K562 (cell line): ENCODE measurements at regions not wholly inside any gene's neighbourhood (a gene's known extent, or its start where the extent isn't known, plus 50 kb on each side); places are given as distances from the start of the nearest gene placed in this dataset.

Experiments used
- ARID4B ChIP-seq: sonication (generic); formaldehyde crosslinking; IDR thresholded peaks from 2 replicates; pipeline ENCODE4 v1.8.0; 2022; ENCODE audit warnings: mild to moderate bottlenecking, missing genetic modification reagents
- BRD4 ChIP-seq: fragments of 200-600 bp; sonication (generic); IDR thresholded peaks from 2 replicates; pipeline ENCODE4 v1.6.1; 2017; ENCODE audit warnings: inconsistent platforms
- CAMTA2 ChIP-seq: fragments of 250-450 bp; sonication (Bioruptor Pico); conservative IDR thresholded peaks from 2 replicates; pipeline ENCODE4 v1.5.1; 2022
- CC2D1A ChIP-seq: fragments of 450-650 bp; IDR thresholded peaks from 2 replicates; pipeline ENCODE4 v1.6.1; 2017; ENCODE audit warnings: mild to moderate bottlenecking
- ELK1 ChIP-seq: sonication (generic); formaldehyde crosslinking; IDR thresholded peaks from 2 replicates; pipeline ENCODE4 v1.8.1; 2022; ENCODE audit warnings: missing genetic modification reagents
- HDAC2 ChIP-seq: fragments of 450-650 bp; IDR thresholded peaks from 2 replicates; pipeline ENCODE4 v1.6.1; 2016; ENCODE audit warnings: mild to moderate bottlenecking
- HDAC6 ChIP-seq: IDR thresholded peaks from 2 replicates; pipeline ENCODE4 v1.6.1; 2012; ENCODE audit warnings: low read depth, mild to moderate bottlenecking, control low read depth, inconsistent platforms, low read length, moderate library complexity
- HEY1 ChIP-seq: fragments of 250-450 bp; sonication (Bioruptor Pico); IDR thresholded peaks from 2 replicates; pipeline ENCODE4 v1.5.0; 2020; ENCODE audit warnings: mild to moderate bottlenecking, moderate library complexity, borderline replicate concordance
- NCOR1 ChIP-seq: fragments of 450-650 bp; IDR thresholded peaks from 2 replicates; pipeline ENCODE4 v1.6.1; 2016; ENCODE audit warnings: mild to moderate bottlenecking, moderate library complexity
- SPI1 ChIP-seq: IDR thresholded peaks from 2 replicates; pipeline ENCODE4 v1.6.1; 2011; ENCODE audit warnings: low read depth, low read length, control low read depth, borderline replicate concordance
- ZBTB17 ChIP-seq: fragments of 450-650 bp; formaldehyde crosslinking; IDR thresholded peaks from 2 replicates; pipeline ENCODE4 v1.4.0; 2020; ENCODE audit warnings: mild to moderate bottlenecking
- ZKSCAN8 ChIP-seq: fragments of 200-800 bp; sonication (Bioruptor generic); IDR thresholded peaks from 2 replicates; pipeline ENCODE4 v1.6.1; 2016; ENCODE audit warnings: missing genetic modification characterization, missing compliant biosample characterization
- ZNF316 ChIP-seq: fragments of 450-650 bp; IDR thresholded peaks from 2 replicates; pipeline ENCODE4 v1.6.1; 2016
- TF ChIP-seq, protein P1 (sequence below): sonication (generic); formaldehyde crosslinking; IDR thresholded peaks from 2 replicates; pipeline ENCODE4 v1.8.1; 2023; ENCODE audit warnings: mild to moderate bottlenecking, missing genetic modification reagents, moderate library complexity
- TF ChIP-seq, protein P2 (sequence below): sonication (generic); formaldehyde crosslinking; IDR thresholded peaks from 2 replicates; pipeline ENCODE4 v1.8.1; 2023; ENCODE audit warnings: mild to moderate bottlenecking, missing genetic modification reagents
- TF ChIP-seq, protein P3 (sequence below): sonication (generic); formaldehyde crosslinking; IDR thresholded peaks from 2 replicates; pipeline ENCODE4 v1.4.0; 2020; ENCODE audit warnings: mild to moderate bottlenecking, missing genetic modification reagents

DNA sequence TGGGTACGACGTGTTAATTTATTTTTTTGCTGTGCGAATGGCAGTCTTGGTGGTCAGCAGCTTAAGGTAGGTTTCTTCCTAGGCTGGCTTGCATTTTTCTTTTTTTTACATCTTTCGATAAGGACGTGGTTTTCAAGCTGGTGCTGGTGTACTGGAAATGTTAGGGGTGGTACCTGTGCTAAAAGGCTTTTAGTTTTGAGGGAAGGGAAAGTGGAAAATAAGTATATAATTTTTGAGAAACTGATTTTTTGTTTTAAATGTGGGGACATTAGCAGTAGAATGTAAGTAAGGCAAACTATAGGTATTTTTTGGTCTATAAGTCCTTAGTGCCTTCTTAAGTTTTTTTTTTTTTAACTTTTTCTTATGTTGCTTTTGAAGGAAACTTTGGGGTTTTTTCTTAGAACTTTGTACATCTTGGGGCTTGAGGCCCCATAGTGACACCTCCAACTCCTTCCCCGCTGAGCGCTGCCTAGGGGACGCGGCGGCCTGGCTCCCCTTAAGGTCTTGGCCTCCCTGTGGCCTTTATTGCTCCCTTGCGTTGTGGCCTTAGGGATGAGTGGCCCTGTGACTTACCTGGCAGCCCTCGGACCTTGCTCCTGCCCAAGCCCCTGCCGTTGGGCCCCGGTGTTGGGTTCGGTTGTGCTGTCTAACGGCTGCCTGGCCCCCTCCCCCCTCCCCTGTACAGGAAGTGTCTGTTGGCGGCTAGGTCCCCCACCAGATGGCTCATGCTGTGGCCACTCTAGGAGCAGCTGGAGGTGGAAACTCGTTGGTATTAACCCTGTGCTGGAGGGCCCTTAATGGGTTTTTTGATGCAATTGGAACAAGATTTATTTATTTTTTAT is 88.0 kb upstream of the RPRML start (continued):
- TF ChIP-seq HDAC6 = no peak
- no peak for TF ChIP-seq ZNF316
- TF ChIP-seq ZBTB17 (CRISPR knock-in tag) = peak; percentile 84; the same call in 1 of the 2 replicates
- TF ChIP-seq HEY1 = no peak
- TF ChIP-seq, protein P1, sequence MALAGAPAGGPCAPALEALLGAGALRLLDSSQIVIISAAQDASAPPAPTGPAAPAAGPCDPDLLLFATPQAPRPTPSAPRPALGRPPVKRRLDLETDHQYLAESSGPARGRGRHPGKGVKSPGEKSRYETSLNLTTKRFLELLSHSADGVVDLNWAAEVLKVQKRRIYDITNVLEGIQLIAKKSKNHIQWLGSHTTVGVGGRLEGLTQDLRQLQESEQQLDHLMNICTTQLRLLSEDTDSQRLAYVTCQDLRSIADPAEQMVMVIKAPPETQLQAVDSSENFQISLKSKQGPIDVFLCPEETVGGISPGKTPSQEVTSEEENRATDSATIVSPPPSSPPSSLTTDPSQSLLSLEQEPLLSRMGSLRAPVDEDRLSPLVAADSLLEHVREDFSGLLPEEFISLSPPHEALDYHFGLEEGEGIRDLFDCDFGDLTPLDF (CRISPR knock-in tag) = no peak
- peak; percentile 72 for TF ChIP-seq ARID4B (CRISPR knock-in tag)
- peak; percentile 89 for TF ChIP-seq CC2D1A
- no peak for TF ChIP-seq ZKSCAN8 (CRISPR knock-in tag)
- TF ChIP-seq HDAC2 = peak; percentile 71; the same call in 1 of the 2 replicates
- TF ChIP-seq, protein P2, sequence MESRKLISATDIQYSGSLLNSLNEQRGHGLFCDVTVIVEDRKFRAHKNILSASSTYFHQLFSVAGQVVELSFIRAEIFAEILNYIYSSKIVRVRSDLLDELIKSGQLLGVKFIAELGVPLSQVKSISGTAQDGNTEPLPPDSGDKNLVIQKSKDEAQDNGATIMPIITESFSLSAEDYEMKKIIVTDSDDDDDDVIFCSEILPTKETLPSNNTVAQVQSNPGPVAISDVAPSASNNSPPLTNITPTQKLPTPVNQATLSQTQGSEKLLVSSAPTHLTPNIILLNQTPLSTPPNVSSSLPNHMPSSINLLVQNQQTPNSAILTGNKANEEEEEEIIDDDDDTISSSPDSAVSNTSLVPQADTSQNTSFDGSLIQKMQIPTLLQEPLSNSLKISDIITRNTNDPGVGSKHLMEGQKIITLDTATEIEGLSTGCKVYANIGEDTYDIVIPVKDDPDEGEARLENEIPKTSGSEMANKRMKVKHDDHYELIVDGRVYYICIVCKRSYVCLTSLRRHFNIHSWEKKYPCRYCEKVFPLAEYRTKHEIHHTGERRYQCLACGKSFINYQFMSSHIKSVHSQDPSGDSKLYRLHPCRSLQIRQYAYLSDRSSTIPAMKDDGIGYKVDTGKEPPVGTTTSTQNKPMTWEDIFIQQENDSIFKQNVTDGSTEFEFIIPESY (CRISPR knock-in tag) = no peak
- TF ChIP-seq, protein P3, sequence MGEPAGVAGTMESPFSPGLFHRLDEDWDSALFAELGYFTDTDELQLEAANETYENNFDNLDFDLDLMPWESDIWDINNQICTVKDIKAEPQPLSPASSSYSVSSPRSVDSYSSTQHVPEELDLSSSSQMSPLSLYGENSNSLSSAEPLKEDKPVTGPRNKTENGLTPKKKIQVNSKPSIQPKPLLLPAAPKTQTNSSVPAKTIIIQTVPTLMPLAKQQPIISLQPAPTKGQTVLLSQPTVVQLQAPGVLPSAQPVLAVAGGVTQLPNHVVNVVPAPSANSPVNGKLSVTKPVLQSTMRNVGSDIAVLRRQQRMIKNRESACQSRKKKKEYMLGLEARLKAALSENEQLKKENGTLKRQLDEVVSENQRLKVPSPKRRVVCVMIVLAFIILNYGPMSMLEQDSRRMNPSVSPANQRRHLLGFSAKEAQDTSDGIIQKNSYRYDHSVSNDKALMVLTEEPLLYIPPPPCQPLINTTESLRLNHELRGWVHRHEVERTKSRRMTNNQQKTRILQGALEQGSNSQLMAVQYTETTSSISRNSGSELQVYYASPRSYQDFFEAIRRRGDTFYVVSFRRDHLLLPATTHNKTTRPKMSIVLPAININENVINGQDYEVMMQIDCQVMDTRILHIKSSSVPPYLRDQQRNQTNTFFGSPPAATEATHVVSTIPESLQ (CRISPR knock-in tag) = peak; percentile 33; the same call in 1 of the 2 replicates
- peak; percentile 84; the same call in 1 of the 2 replicates for TF ChIP-seq BRD4
- TF ChIP-seq ELK1 (CRISPR knock-in tag) = no peak
- TF ChIP-seq CAMTA2 = peak; percentile 73; the same call in 1 of the 2 replicates
- TF ChIP-seq SPI1 = peak; percentile 64
- TF ChIP-seq NCOR1 = peak; percentile 63
